ENCODE measurements at regions not wholly inside any gene's neighbourhood (a gene's known extent, or its start where the extent isn't known, plus 50 kb on each side); places are given as distances from the start of the nearest gene placed in this dataset.

GRCh38 chr1:229001467-229002011 lies 266.3 kb downstream of the RHOU start:
- peak in 1 of 3 donors; percentile 14 for DNase-seq
- Histone ChIP-seq H3K4me3 (no peak overlapping the region), H3K27me3 (no peaks in the 10 kb centered on the region), H3K36me3 (no peaks in the 10 kb centered on the region), H3K4me1 (no peaks in the 10 kb centered on the region), H3K9me3 (no peaks in the 10 kb centered on the region), H3K27ac (no peak overlapping the region)
- TF ChIP-seq CTCF (IDR thresholded peaks at IDR 0.05) (no peak), POLR2A (IDR thresholded peaks at IDR 0.05) (no peak)

GRCh38 chr1:229002037-229002436 lies 266.8 kb downstream of the RHOU start:
- Histone ChIP-seq H3K4me3 (no peak overlapping the region), H3K27me3 (no peaks in the 10 kb centered on the region), H3K36me3 (no peaks in the 10 kb centered on the region), H3K27ac (no peak overlapping the region), H3K4me1 (no peaks in the 10 kb centered on the region), H3K9me3 (no peaks in the 10 kb centered on the region)
- no peak for DNase-seq
- no peak for TF ChIP-seq POLR2A (IDR thresholded peaks at IDR 0.05)
- no peak for TF ChIP-seq CTCF (IDR thresholded peaks at IDR 0.05)

GRCh38 chr1:229002451-229002960 lies 267.2 kb downstream of the RHOU start:
- no peak for DNase-seq
- no peaks in the 10 kb centered on the region for H3K4me1 ChIP-seq
- no peaks in the 10 kb centered on the region for H3K36me3 ChIP-seq
- no peak overlapping the region for H3K4me3 ChIP-seq
- no peak overlapping the region for H3K27ac ChIP-seq
- no peaks in the 10 kb centered on the region for H3K9me3 ChIP-seq
- TF ChIP-seq CTCF (IDR thresholded peaks at IDR 0.05), result no peak
- no peak for TF ChIP-seq POLR2A (IDR thresholded peaks at IDR 0.05)
- H3K27me3 ChIP-seq, result no peaks in the 10 kb centered on the region

GRCh38 chr1:229003233-229004031 lies 267.5 kb upstream of the RAB4A start:
- H3K4me1 ChIP-seq, result no peaks in the 10 kb centered on the region
- no peaks in the 10 kb centered on the region for H3K9me3 ChIP-seq
- H3K27me3 ChIP-seq, result no peaks in the 10 kb centered on the region
- no peak overlapping the region for H3K27ac ChIP-seq
- DNase-seq, result peak in 1 of 3 donors; percentile 34
- TF ChIP-seq POLR2A (IDR thresholded peaks at IDR 0.05) (no peak), CTCF (IDR thresholded peaks at IDR 0.05) (no peak)
- H3K36me3 ChIP-seq, result no peaks in the 10 kb centered on the region
- no peak overlapping the region for H3K4me3 ChIP-seq

GRCh38 chr1:229004066-229004833 lies 266.7 kb upstream of the RAB4A start:
- H3K36me3 ChIP-seq, result no peaks in the 10 kb centered on the region
- no peaks in the 10 kb centered on the region for H3K9me3 ChIP-seq
- H3K4me1 ChIP-seq, result no peaks in the 10 kb centered on the region
- H3K4me3 ChIP-seq, result no peak overlapping the region
- DNase-seq, result peak in 1 of 3 donors; percentile 15
- no peak overlapping the region for H3K27ac ChIP-seq
- H3K27me3 ChIP-seq, result no peaks in the 10 kb centered on the region
- TF ChIP-seq POLR2A (IDR thresholded peaks at IDR 0.05) (no peak), CTCF (IDR thresholded peaks at IDR 0.05) (no peak)

Measured in Peyer's patch (tissue), 4 donors.